GM21526 (cell line): ENCODE measurements at regions not wholly inside any gene's neighbourhood (a gene's known extent, or its start where the extent isn't known, plus 50 kb on each side); places are given as distances from the start of the nearest gene placed in this dataset.

Experiments used
- ATAC-seq: cut with Tn5 transposase; IDR thresholded peaks from one replicate; pipeline ENCODE4 v1.9.1; 2021; ENCODE audit warnings: moderate library complexity; ENCODE audit not compliant: unreplicated experiment, low FRiP score

- ATAC-seq, result no peak
Observed at GRCh38 chr16:7185689-7186088, 147.0 kb upstream of the RBFOX1 start.

DNA sequence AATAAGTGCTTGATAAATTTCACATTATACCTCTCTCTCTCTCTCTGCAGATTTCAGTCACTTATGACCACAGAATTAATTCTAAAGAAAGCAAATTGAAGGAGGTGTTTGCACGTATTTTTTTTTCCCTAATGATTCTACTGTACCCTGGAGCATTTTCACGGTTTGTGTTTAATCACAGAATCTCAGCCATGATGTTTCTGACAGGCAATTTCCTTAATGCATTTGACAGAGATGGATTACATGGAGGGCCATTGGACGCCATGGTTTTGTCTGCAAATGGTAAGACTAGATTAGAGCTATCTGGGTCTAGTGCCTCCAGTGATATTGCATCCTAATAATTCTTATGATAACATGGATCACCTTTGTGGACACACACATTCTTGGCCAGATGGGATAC, 147.5 kb upstream of the RBFOX1 start:
- no peak for ATAC-seq

GRCh38 chr16:7183768-7184167, 148.9 kb upstream of the RBFOX1 start:
- ATAC-seq, result no peak

- ATAC-seq, result no peak
Observed at GRCh38 chr16:7182510-7183109, 150.0 kb upstream of the RBFOX1 start.

DNA sequence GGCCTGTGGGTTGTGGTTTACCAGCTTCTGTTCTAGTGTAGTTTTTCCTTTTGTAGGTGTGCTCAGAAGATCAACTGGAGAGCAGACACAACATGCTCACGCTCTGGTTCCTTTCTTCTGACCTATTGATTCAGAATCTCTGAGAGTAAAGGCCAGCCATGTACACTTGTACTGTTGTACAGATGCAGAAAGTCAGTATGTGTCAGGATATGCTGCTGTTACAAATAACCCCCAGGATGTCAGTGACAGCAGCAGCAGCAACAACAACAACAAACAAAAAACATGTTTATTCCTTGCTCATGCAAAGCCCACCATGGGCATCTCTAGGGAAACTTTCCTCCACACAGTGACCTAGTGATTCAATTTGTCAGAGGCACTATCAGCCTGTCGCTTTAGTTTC, 154.8 kb upstream of the RBFOX1 start:
- no peak for ATAC-seq

DNA sequence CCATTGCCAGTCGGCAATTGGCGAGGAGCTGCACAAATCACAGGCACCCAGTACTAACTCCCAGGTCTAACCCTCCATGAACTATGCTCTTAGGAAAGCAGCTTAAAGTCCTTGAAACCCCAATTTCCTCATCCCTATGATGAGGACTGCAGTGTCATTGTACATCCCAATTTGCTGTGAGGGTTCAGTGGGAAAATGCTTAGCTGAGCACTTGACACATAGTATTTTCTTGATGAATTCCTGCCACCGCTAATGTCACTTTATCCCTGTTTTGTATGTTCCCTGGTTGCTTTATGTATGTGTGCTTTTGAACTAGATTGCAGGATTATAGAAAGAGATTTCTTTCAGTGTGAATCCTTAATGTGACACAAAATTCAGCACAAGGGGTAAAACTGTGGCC, 161.5 kb upstream of the RBFOX1 start:
- no peak for ATAC-seq

DNA sequence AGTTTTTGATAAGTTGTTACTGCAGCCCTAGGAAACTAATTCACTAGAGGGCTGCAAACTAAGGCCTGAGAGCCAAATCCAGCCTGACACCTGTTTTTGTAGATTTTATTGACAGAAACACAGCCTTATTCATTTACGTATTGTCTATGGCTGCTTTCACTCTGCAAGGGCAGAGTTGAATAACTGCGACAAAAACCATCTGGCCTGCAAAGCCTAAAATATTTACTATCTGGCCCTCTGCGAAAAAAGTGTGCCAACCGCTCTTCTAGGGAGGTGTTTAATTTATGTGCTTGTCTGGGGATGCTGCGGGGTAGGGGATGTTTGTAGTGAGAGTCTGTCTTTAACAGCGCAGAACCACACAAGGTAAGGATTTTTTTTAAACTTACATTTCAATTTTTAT, 165.0 kb upstream of the RBFOX1 start:
- ATAC-seq, result no peak

GRCh38 chr16:7161891-7162290, 170.8 kb upstream of the RBFOX1 start:
- ATAC-seq, result no peak

- no peak for ATAC-seq
Observed at GRCh38 chr16:7160093-7160492, 172.6 kb upstream of the RBFOX1 start.

- no peak for ATAC-seq
Observed at GRCh38 chr16:7158481-7158880, 174.2 kb upstream of the RBFOX1 start.

DNA sequence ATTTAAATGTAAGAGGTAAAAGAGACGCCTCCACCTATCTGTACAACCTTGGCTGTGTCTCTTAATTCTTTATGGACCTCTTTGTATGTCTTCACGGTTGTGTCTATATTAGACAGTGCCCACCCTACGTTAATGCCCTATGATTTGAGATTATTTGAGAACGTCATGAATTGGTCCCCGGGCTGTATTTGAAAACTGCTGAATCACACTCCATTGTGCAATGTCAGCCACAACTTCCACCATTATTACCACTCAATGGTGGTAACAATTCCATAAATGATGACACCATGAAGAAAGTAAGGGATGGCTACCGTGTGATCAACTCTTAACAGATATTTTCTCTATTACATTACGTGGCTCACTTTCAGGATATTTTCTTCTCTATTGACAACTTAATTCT, 182.4 kb upstream of the RBFOX1 start:
- no peak for ATAC-seq

GRCh38 chr16:7148606-7149005, 184.0 kb upstream of the RBFOX1 start:
- no peak for ATAC-seq

DNA sequence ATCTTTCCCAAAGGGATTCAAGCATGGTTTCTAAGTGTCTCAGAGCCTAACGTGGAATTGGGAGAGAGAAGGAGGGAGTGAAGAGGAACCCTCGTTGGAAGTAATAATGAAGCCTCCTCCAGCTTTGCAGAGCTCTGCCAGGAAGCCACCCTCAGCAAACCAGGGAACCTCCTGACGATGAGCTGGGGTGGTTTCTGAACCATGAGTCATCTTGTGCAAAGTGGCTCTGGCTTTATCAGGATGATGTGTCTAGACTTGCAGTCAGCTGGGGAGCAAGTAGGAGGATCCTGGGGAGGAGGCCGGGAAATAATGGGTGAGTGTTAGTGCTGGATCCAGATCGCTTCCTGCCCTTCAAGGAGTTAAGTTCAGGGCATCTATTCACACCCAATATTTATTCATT, 191.7 kb upstream of the RBFOX1 start:
- no peak for ATAC-seq

DNA sequence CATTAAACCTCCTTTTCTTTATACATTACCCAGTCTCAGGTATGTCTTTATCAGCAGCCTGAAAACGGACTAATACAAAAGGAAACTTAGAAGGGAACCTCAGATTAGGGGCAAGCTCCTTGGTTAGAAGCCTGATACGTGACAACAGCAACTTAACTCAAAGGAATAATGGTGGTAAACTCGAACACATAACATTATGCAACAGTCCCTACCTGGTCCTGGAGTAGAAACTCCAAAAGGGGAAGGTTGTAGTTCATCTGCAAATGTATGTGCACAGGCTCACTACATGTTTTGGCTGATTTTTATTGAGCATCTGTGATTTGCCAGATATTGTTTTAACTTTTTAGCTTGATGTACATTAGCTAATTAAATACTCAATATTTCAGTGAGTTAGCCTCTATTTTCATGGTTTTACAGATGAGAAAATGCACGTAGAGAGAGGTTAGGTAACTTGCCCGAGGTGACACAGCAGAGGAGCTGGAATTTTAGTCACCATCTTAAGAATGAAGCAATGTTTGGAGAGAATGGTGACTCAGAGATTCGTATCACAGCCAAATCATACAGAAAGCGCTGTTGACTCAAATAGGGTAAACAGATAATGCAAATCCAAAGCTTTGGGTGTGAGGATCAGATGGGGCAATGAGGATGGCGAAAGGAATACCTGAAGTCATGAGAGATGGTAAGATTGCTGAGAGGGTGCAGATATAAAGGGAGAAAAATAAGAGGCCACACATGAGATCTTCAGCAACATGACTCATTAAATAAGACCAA, 194.9 kb upstream of the RBFOX1 start:
- ATAC-seq, result no peak

GRCh38 chr16:7132465-7132864, 200.2 kb upstream of the RBFOX1 start:
- ATAC-seq, result no peak

GRCh38 chr16:7124701-7125100, 207.9 kb upstream of the RBFOX1 start:
- no peak for ATAC-seq

DNA sequence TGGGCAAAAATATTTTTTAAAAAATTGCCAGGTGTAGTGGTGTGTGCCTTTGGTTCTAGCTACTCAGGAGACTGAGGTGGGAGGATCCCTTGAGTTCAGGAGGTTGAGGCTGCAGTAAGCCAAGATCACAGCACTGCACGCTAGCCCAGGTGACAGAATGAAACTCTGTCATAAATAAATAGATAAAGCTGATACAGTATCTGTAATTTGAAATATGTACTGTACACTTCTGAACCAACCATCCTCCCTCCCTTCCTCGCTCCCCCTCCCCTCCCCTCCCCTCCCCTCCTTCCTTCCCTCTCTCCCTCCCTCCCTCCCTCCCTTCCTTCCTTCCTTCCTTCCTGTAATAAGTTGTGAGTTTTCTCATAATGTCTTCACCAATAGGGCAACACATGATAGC, 208.4 kb upstream of the RBFOX1 start:
- no peak for ATAC-seq

GRCh38 chr16:7116734-7117133, 215.9 kb upstream of the RBFOX1 start:
- ATAC-seq, result no peak

DNA sequence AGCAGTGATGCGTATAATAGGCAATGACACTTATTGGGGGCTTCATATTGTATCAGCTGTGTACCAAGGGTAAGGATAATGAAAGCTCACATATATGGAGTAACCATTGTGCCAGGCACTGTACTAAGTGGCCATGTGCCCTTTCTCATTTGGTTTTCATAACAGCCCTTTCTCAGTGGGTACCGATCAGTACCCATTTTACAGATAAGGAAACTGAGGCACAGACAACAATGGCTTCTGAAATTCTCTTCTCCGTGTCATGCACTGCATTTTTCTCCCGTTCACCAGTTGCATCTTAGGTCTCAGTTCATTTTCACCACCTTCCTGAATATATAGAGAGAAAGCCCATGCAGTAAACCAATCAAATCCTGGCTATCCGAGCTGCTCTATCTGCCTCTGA, 216.7 kb upstream of the RBFOX1 start:
- no peak for ATAC-seq

GRCh38 chr16:7113949-7114348, 218.7 kb upstream of the RBFOX1 start:
- ATAC-seq, result no peak

DNA sequence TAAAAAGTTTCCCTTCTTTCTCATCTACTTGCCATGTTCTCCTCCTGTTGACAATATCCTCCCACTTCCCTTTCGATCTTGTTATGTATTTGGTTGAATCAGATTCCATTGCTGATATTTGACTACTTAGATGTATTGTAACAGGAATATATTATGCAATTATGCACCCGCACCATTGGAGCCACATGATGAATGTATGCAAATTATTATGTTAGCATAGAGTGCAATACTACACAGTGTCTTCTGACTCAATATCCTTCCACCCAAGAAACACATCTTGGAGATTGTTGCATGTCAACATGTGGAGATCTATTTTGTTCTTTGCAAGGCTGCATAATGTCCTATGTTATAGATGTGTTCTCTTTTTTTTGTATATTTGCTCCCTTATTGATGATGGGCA, 219.2 kb upstream of the RBFOX1 start:
- ATAC-seq, result no peak

DNA sequence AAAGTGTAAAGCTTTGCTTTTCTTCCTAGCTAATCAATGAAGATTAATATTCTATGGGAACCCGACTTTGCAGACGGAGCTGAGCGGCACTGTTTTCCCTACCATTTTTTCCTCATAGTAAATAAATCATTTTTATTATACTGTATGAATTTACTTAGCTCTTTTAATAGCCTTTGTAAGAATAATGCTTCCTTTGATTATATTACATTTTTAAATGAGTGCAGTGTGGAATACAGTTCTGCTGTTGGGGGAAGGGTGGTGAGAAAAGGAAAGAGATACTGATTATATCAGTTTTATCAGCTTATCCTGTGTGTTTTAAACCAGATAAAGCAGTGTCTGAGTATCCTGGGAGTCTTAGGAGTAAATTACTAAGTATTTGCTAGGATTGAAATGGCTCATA, 221.4 kb upstream of the RBFOX1 start:
- no peak for ATAC-seq
